Hematopoietic multipotent progenitor cell treated with erythropoietin and hydrocortisone succinate and interleukin-3 and kit ligand, for 17 days (in vitro differentiated cells): ENCODE measurements at regions not wholly inside any gene's neighbourhood (a gene's known extent, or its start where the extent isn't known, plus 50 kb on each side); places are given as distances from the start of the nearest gene placed in this dataset.
"Not testable (repeated sequence)": the region's sequence is repeated elsewhere in the genome, so short reads cannot be mapped to it uniquely, and the experiment has no call there.

Experiments used
- DNase-seq: peaks from one replicate; pipeline ENCODE4 v3.0.0-alpha.2; 2015; ENCODE audit warnings: low spot score

DNA sequence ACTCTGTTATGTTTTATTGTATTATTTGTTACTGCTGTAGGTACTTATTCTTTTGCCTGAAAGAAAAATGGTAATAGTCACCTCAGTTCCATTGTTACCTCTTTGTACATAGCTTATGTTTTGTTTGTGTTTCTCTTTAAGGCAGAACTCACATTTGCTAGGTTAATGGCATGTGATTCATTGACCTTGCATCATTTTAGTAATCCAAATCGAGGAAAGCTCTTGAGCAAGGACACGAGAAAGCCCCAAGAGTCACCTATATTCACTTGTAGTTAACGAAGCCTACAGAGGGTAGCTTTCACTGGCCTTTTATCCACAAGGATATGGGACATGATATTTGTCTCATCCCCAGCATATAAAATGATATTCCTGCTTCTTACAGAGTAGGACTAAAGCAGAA lies 1765.2 kb downstream of the NCAM2 start:
- DNase-seq = no peak

DNA sequence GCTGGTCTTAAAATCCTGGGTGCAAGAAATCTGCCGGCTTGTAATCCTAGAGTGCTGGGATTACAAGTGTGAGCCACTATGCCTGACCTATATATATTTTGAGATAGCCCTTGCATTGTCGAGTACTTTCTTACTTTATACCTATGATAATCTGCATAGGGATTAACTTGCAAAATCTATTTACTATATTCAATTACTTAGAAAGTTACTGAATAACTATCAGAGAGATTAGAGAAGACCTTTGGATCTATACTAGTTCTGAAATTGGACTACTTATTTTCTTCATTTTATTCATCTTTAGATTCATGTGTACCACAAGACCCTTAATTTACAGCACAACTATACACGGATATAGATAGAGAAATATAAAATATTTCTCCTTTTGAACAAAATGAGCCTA lies 1766.0 kb downstream of the NCAM2 start:
- no peak for DNase-seq

GRCh38 chr21:22791376-22791775 lies 1793.2 kb downstream of the NCAM2 start:
- DNase-seq = no peak

DNA sequence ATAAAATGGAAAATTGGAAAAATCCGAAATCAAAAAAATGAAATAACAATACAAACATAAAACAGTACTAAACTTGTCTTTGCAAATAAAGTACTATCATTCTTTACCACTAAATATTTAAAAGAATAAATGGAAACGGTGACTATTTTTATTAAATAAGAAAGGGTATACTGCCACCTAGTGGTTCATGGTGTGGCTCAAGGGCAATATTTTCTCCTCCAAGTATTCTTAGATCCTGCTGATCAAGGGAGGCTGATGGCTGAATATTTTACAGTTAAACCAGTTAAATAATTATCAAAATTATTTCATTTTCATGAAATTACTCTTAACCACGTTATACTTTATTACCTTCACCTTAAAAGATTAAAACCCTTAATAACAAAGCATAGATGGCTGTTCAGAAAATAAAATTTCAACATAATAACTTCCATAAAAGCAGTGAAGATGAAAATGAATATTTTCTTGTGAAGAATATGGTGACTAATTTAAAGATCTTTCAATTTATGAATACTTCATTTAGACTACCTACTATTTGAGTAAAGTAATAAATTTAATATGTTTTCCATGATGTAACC lies 1793.9 kb downstream of the NCAM2 start:
- peak; percentile 8 for DNase-seq

DNA sequence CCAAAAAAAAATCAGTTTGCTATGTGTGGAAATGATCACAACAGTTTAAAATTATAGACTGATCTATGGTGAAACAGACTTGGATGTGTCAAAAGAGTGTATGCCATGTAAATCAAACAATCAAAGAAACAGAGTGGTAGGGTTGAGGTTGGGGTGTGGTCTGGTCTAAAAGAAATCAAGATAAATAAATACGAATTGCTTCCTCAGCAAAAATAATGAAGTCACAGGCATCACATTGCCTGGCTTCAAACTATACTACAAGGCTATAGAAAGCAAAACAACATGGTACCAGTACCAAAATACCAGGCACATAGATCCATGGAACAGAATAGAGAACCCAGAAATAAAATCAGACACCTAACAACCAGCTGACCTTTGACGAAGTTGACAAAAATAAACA lies 1796.9 kb downstream of the NCAM2 start:
- DNase-seq = no peak

DNA sequence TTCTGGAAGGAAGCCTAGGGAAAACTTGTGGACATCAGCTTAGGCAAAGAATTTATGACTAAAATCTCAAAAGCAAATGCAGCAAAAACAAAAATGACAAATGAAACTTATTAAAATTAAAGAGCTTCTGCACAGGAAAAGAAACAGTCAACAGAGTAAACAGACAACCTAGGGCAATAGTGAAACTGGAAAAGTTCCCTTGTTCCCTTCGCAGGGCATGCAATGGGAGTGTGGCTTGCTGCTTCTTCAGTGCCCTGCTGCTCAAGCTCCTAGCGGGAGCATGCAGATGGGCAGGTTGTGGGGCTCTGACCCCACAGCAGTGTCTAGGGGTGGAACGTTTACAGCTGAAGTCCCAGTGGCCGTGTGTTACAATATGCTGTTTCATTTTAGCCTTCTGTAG lies 1797.4 kb downstream of the NCAM2 start:
- DNase-seq = no peak

- no peak for DNase-seq
Measured at GRCh38 chr21:22796147-22796546, 1797.9 kb downstream of the NCAM2 start.

- DNase-seq = no peak
Measured at GRCh38 chr21:22804151-22804550, 1805.9 kb downstream of the NCAM2 start.

DNA sequence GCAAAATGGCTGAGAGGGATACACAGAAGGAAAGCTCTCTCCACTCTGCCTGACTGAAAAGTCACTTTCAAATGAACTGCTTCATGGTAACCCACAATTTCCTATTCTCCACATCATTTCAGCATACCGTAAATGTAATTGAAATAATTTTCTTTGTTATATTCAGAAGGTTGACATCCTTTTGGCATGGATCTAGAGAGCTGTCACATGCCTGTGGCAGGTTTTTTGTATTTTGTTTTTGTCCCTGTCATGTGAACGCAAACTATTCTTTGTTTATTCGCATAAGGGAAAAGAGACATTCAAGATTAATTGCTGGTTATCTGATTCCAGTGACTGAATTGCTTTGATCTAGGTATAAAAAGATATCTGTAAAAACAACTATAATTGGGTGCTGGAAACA lies 1808.1 kb downstream of the NCAM2 start:
- DNase-seq = no peak

DNA sequence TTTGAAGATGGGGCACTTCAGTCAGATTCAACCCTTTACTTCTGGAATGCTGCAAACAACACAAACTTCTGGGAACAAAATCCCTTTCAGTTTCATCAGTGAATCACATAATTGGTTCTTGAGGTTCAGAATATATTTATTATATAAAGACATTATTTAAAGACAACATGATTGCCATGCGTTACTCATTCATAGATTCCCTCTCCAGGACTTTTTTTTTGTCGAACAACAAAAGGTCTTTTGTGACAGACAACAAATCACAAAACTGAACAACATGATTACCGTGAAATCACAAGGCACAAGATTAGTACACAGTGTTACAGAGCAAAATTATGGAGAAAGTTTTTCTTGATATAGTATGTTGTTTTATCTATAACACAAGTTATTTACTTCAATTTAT lies 1815.0 kb downstream of the NCAM2 start:
- no peak for DNase-seq

GRCh38 chr21:22818681-22819485 lies 1820.7 kb downstream of the NCAM2 start:
- not testable (repeated sequence) for DNase-seq

DNA sequence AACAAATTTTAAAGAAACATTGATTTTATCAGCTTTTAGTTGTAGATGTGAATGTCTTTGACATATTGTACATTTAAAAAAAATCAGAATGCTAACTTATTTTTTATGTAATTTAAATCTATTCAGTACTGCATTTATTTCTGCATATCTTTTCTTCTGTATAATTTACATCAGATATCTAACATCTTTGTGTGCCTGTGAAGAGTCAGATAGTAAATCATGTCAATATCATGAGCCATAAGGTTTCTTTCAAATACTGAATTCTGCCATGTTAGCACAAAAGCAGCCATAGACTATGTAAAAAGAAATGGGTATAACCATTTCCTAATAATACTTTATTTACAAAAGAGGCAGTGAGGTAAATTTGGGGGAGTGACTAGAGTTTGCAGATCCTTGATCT lies 1829.2 kb downstream of the NCAM2 start:
- no peak for DNase-seq

DNA sequence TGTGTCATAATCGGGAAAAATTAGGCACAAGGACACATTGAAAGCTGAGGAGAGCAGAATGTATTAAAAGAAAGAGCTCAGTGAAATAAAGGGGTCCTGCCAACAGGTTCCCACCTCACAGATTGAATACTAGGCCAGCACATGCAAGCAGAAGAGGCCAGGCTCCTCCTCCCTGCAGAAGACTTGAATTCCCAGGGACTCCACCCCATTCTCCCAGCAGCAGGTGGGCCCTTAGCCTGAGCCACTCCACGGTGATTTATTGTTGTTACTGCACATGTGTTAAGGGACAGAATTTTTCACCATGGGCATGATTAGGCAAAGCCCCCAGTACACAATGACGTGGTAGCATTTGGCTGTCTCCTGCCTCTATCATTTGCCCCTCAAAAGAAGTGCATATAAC lies 1844.7 kb downstream of the NCAM2 start:
- no peak for DNase-seq

GRCh38 chr21:22855581-22855980 lies 1857.4 kb downstream of the NCAM2 start:
- DNase-seq = no peak

DNA sequence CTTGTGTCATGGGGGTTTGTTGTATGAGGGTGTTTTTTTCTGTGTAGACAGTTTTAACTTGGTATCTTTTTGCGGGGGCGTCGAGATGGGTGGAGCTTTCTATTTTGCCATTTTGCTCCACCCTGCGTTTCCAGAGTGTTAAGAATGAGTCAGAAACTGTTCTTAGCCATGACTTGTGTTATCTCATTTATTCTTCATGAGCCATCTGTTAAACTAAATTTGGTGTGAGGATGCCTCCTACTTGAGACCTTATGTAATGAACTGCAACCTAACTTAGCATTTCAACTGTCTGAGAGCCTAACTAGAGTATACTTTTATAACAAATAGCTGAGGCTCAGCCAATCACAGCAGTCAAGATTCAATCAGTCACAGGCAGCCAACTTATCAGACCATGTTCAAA lies 1873.5 kb downstream of the NCAM2 start:
- DNase-seq = no peak

DNA sequence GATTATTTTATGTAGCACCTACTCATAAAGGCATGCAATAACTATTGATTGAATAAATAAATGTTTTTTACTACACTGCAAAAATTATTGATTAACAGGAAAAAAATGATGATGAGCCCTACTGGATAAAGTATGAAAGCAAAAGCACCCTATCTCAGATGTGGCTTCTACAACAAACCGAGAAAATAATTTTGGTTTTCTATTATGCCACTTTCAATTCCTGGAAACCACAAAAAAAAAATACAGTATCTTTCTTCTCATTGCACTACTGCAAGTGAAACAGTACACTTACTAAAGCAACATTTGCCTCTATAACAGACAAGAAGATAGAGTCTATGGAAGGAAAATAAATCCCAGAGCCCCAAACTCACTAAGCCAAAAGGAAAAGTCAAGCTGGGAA lies 1882.4 kb downstream of the NCAM2 start:
- DNase-seq = no peak

- DNase-seq = no peak
Measured at GRCh38 chr21:22881131-22881530, 1882.9 kb downstream of the NCAM2 start.

GRCh38 chr21:22885079-22885478 lies 1886.9 kb downstream of the NCAM2 start:
- DNase-seq = no peak

- DNase-seq = no peak
Measured at GRCh38 chr21:22885614-22886013, 1887.4 kb downstream of the NCAM2 start.

- no peak for DNase-seq
Measured at GRCh38 chr21:22889445-22889844, 1891.2 kb downstream of the NCAM2 start.

DNA sequence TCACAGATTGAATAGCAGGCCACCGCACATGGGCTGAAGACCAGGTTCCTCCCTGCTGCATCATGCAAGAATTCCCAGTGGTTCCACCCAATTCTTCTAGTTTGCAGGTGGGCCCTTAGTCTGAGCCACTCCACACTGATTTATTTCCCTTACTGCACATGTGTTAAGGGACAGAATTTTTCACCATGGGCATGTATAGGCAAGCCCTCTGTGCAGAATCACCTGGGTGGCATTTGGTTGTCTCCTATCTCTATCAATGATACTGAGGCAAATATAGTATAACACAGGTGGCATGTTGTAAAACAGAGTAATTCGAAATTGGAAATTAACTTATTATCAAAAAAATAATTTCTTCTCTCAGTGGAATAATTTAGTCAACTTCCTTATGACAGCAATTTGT lies 1892.4 kb downstream of the NCAM2 start:
- no peak for DNase-seq

- DNase-seq = no peak
Measured at GRCh38 chr21:22892028-22892427, 1893.8 kb downstream of the NCAM2 start.

GRCh38 chr21:22892740-22893139 lies 1894.5 kb downstream of the NCAM2 start:
- DNase-seq = no peak

DNA sequence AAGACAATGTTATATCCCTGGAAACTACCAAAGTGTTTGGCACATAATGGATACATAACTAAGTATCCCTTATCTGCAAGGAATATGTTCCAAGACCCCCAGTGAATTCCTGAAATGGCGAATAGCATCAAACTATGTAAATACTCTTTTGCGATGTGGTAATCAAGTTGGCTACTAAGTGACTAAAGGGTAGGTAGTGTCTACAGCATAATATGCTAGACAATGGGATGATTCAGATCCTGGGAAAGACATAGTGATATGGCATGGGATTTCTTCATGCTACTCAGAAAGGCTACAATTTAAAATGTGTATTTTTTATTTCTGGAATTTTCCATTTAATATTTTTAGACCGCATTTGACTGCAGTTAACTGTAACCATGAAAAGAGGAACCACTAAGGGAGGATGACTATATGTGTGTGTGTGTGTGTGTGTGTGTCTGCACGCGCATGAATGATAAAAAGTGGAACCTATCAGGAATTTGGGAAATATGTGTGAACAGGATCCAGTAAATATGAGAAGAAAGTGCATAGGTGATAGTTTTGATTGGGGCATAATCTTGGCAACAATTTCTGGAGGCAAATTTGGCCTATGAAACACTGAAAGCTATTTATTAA lies 1899.9 kb downstream of the NCAM2 start:
- DNase-seq = no peak
